Omental fat pad (tissue), 3 donors: ENCODE measurements at regions not wholly inside any gene's neighbourhood (a gene's known extent, or its start where the extent isn't known, plus 50 kb on each side); places are given as distances from the start of the nearest gene placed in this dataset.

Experiments
- ATAC-seq: fragments of 150-250 bp; one replicate; pipeline ENCODE4 v1.9.1; 2016; ENCODE audit warnings: mild to moderate bottlenecking, moderate library complexity; ENCODE audit not compliant: low FRiP score
- DNase-seq: peaks from one replicate; pipeline ENCODE4 v3.0.0-alpha.2; 2019; ENCODE audit warnings: low spot score
- CTCF ChIP-seq, 3 donors: fragments of 450-650 bp; IDR thresholded peaks; one replicate each; pipeline ENCODE4 v1.5.1; 2016 to 2017; ENCODE audit warnings: antibody characterized with exemption in 3 of 3, mild to moderate bottlenecking in 3 of 3, moderate library complexity in 2 of 3

- ATAC-seq (no peak), DNase-seq (no peak)
- no peak for TF ChIP-seq CTCF (IDR thresholded peaks at IDR 0.05)
Observed at GRCh38 chr3:139239550-139239949, 104.3 kb upstream of the MRPS22 start.

DNA sequence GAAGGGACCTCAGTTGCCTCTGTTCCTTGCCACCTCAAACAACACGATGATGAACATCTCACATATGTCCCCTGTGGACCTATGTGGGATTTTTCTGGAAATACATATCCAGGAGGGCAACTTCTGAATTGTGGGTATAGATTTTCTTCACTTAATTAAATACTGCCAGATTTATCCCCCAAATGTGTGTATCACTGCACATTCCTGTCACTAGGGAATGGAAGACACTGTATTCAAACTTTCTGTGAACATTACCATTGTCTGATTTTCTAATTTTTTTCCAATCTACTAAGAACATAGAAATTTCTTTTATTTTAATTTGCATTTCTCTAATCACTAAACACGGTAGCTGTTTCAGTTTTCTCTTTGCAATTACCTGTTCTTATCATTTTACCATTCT lies 102.0 kb upstream of the MRPS22 start:
- TF ChIP-seq CTCF (IDR thresholded peaks at IDR 0.05) = no peak
- DNase-seq = no peak
- ATAC-seq = no peak

DNA sequence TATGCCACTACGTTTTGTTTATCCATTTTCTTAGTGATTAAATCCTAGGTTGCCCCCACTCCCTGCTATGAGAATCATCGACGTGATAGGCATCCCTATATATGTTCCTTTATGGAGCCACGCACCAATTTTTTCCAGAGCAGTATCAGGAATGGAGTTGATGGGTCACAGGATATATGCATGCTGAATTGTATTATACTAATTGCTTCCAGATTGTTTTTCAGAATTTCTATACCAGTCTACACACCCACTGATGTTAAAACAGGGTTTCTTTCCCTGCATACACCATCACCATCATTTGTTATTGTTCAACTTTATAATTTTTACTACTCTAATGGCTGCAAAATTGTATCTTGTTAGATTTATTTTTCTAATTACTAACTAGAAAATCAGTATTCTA lies 100.1 kb upstream of the MRPS22 start:
- no peak for ATAC-seq
- DNase-seq = no peak
- no peak for TF ChIP-seq CTCF (IDR thresholded peaks at IDR 0.05)

GRCh38 chr3:139248593-139249255 lies 95.1 kb upstream of the MRPS22 start:
- no peak for TF ChIP-seq CTCF (IDR thresholded peaks at IDR 0.05)
- no peak for DNase-seq
- no peak for ATAC-seq

DNA sequence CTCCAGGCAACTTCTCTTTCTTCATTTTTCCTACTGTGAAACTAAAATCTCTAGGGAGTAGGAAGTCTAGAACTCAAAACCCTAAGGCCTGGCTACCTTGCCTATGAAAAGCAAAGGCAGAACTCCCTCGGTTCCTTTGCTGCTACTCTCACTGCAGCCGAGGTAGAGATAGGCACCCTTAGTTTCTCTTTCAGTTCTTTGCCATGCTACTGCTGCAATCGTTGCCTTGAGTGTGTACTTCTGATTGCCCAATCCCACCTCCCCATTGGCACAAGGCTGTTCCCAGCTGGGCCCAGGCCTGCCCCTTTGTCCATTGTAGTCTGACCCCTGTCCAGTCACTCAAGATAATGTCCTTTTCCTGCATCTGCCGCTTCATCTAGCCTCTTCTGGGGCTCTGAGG lies 92.3 kb upstream of the MRPS22 start:
- no peak for DNase-seq
- no peak for TF ChIP-seq CTCF (IDR thresholded peaks at IDR 0.05)
- no peak for ATAC-seq

- DNase-seq = no peak
- no peak for ATAC-seq
- TF ChIP-seq CTCF (IDR thresholded peaks at IDR 0.05) = no peak
Observed at GRCh38 chr3:139252719-139253118, 91.1 kb upstream of the MRPS22 start.

- DNase-seq (no peak), ATAC-seq (no peak)
- TF ChIP-seq CTCF (IDR thresholded peaks at IDR 0.05) = no peak
Observed at GRCh38 chr3:139258276-139258675, 85.5 kb upstream of the MRPS22 start.
